Putamen (tissue), 1 donor: ENCODE measurements at regions not wholly inside any gene's neighbourhood (a gene's known extent, or its start where the extent isn't known, plus 50 kb on each side); places are given as distances from the start of the nearest gene placed in this dataset.
A peak's percentile ranks its signal among the peaks of the same experiment; 100 is the strongest.

Experiments
- DNase-seq: peaks from one replicate; pipeline ENCODE4 v3.0.0-alpha.2; 2016; ENCODE audit warnings: low spot score

GRCh38 chr20:61161726-61162390 lies 90.2 kb upstream of the CDH4 start:
- DNase-seq, result peak; percentile 54

- DNase-seq, result peak; percentile 39
These were observed 89.6 kb upstream of the CDH4 start for GRCh38 chr20:61162451-61162850.

DNA sequence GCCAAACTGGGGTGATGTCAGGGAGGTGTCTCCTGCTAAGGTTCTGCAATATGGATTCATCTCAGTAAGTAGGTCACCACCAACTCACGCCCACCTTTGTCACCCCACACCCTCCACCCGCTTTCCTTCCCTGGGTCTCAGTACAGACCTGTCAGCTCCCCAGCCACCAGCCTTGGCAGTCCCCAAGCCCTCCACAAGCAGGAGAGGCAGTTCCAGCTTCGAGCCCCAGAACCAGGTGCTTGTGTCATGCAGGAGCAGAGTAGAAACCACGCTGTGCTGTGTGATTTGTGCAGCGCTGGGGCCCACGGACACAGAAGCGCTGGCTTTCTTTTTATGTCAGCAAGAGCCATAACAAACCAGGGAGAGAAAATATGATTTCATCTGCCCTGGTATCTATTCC lies 89.0 kb upstream of the CDH4 start:
- peak; percentile 11 for DNase-seq

DNA sequence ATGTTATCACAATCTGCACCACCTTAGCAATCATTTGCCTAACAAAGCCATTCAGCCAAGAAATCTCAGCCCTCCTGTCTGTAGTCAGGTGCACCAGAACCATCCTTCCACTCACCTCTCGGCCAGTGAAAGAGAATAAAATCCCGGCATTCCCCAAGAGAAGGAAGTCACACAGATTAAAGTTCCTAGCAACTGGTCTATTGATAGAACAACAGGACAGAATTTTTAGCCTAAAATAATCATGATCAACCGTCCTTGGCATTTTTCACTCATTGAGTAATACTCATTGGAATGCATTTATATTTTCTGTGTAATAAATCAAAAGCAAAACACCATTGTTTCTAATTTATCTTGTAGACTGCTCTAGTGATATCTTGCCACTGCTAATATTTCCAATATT lies 85.7 kb upstream of the CDH4 start:
- DNase-seq, result no peak

- DNase-seq, result no peak
These were observed 83.5 kb upstream of the CDH4 start for GRCh38 chr20:61168605-61169004.

GRCh38 chr20:61169874-61170273 lies 82.2 kb upstream of the CDH4 start:
- no peak for DNase-seq

DNA sequence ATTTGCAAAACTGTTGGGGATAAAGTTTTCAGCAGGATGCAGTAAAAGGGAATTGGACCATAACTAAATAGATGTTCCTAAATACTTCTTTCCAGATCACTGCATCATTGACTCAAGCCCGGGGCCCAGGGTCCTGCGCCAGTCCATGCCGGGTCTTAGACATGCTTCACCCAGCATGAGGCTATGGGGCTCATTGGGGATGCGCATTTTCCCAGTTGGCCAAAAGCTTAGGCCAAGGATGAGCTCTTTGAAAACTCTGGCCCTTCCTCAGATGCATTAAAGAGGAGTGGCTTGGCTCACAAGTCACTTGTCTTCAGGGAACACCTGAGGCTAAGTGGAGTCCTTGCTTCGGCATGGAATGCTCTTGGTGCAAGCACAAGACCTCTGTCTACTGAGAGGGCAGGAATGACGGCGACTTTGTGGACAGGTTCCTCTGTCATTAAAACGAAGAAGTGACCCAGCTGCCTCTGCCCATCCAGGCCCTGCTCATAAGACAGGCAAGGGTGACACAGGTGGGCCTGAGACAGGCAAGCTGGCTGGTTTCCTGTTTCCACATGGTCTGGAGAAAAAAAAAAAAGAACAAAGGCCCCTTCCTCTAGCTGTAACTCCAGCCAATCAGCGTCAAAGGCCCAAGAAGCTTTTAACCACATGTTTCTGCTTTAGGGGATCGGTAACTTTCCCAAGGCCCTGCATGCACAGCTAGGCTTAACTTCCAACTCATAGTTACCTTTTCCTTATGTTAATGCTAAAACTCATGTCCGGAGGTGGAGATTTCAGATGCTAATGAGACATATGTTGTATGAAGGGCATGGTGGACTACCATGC lies 81.4 kb upstream of the CDH4 start:
- no peak for DNase-seq

DNA sequence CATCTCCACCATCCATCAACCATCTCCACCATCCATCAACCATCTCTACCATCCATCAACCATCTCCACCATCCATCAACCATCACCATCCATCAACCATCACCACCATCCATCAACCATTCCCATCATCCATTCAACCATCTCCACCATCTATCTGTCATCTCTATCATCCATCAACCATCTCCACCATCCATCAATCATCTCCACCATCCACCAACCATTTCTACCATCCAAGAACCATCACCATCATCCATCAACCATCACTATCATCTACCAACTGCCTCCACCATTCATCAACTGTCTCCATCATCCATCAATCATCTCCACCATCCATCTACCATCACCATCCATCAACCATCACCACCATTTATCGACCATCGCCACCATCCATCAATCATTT lies 78.8 kb upstream of the CDH4 start:
- DNase-seq, result no peak

- no peak for DNase-seq
These were observed 77.9 kb upstream of the CDH4 start for GRCh38 chr20:61173961-61174725.

GRCh38 chr20:61176874-61177273 lies 75.2 kb upstream of the CDH4 start:
- no peak for DNase-seq

DNA sequence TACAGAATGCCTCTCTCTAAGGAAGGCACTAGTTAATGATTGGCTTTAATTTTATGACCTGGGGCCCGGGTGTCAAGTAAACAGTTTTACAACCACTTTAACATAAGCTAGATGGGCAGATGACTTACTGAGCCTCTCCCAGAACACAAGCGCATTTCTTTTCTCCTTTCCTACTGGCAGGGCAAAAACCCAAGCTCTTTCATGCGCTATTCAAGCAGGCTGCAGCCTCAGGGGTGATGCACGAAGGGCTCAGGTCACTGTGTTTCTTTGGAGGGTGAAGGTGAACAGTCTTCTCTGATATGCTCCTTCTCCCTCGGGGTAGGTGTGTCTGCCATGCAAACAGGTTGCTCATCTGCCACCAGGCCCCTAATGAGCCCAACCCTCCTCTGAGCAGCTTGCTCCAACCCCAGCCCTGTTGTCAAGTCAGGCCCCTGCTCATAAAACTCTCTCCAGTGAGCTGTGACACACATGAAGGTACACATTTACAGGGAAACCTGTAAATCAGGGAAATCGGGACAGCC lies 73.5 kb upstream of the CDH4 start:
- no peak for DNase-seq

GRCh38 chr20:61184194-61184593 lies 67.9 kb upstream of the CDH4 start:
- DNase-seq, result no peak

- no peak for DNase-seq
These were observed 66.9 kb upstream of the CDH4 start for GRCh38 chr20:61185181-61185580.

- no peak for DNase-seq
These were observed 66.0 kb upstream of the CDH4 start for GRCh38 chr20:61185841-61186601.

GRCh38 chr20:61186771-61187472 lies 65.1 kb upstream of the CDH4 start:
- DNase-seq, result no peak

DNA sequence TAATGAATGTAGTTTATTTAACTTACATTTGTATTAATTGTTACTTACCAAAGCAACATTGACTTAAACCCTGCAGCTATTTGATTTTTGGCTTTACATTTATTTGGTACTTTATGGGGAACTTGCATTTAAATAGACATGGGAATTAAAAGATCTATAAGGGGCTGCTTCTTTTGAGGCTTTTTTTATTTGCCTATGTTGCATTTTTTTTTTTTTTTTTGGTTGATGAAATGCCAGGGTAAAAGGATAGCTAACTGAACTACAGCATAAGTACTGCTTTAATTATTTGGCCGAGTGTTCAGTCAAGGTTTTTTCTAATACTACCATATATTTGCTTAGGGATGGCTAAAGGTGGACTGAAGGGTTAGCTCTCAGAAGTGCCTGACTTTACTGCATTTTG lies 62.5 kb upstream of the CDH4 start:
- DNase-seq, result no peak

DNA sequence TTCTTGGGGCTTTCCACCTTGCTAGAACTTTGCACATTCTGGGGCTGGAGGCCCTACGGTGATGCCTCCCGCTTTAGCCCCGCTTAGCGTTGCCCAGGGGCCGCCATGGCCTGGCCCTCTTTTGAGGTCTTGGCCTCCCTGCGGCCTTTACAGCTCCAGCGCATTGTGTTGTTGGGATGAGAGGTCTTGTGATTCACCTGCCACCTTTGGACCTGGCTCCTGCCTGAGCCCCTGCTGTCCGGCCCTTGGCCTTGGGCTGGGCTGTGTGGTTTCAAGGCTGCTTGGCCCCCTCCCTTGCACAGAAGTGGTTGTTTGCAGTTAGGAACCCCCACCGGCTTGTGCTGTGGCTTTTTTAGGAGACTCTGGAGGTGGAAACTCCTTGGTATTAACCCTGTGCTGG lies 61.0 kb upstream of the CDH4 start:
- no peak for DNase-seq

- no peak for DNase-seq
These were observed 59.6 kb upstream of the CDH4 start for GRCh38 chr20:61192337-61192950.

DNA sequence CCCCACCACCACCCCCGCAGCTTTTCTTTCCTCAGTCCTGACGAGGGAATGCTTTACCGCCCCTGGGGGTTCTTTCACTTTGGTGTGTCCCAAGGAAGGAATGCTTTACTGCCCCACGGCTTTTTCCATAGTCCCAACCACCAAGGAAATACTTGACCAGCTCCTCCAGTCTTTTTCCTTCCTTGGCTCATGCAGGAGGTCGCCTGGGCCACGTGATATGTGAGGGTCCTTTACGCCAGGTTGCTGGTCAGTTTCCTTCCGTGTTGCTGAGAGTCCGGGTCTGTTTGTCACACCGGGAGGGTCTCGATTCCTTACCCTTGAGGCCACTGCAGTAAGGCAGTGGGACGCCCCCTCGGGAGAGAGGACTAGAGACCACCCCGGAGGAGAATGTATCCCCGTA lies 58.9 kb upstream of the CDH4 start:
- no peak for DNase-seq
